M059J (cell line): ENCODE measurements at regions not wholly inside any gene's neighbourhood (a gene's known extent, or its start where the extent isn't known, plus 50 kb on each side); places are given as distances from the start of the nearest gene placed in this dataset.
A peak's percentile ranks its signal among the peaks of the same experiment; 100 is the strongest.

Experiments
- DNase-seq: peaks from one replicate; pipeline ENCODE4 v3.0.0-alpha.2; 2012; ENCODE audit warnings: low read depth

DNA sequence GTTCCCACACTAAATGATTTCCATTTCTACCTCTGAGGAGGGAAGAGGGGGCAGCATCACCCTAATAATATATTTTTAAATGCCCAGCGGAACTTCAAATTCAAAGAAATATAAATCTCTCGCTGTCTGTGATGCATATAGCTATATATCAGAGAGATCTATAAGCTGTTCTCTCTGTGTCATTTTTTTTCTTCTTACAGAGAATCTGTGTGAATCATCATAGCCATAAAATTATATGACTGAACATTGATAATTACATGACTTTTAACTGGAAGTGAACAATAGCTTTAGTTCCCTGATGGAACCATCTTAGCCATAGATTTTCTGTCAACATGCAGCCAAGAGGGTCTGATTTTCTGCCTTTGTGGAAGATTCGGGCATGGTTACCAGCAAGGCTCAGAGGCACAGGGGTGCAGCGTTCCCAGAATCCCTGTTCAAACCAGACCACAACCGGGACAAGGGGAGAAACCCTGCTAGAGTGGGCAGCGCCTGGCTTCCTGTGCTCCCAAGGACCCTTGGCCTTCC lies 93.7 kb upstream of the OSMR start:
- DNase-seq = no peak

GRCh38 chr5:38752622-38753021 lies 93.2 kb upstream of the OSMR start:
- no peak for DNase-seq

GRCh38 chr5:38753141-38753540 lies 92.7 kb upstream of the OSMR start:
- no peak for DNase-seq

DNA sequence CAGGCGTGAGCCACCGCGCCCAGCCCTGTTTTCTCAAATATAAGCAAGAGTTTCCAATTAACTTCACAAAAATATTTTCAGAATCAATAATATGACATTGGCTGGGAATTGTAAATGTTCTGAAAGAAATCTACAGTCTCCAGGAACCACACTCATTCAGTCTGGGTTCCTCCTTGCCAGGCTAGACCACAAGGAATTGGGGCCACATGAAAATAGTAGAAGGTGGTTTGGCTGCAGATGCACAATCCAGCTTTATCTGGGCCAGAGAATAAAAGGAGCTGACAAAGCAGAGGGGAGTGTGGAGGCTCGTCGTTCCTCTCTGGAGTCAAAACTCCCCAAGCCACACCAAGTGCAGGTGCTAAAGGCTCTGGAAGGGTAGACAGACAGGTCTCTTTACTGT lies 92.0 kb upstream of the OSMR start:
- no peak for DNase-seq

DNA sequence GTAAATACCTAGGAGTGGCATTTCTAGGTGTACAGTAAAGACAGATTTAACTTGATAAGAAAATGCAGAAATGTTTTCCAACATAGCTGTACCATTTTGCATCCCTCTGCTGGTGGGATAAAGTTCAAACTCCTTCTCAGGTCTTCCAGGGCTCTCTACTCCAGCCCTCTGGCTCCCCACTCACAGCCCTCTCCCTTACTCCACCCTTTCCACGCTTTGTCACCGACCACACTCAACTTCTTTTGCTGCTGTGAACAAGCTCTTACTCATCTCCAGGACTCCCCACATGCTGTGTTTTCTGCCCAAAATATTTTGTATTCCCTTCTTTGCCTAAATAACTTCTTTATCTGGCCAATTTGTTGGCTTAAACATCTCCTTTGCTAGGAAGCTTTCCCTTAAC lies 90.6 kb upstream of the OSMR start:
- DNase-seq = peak; percentile 73

DNA sequence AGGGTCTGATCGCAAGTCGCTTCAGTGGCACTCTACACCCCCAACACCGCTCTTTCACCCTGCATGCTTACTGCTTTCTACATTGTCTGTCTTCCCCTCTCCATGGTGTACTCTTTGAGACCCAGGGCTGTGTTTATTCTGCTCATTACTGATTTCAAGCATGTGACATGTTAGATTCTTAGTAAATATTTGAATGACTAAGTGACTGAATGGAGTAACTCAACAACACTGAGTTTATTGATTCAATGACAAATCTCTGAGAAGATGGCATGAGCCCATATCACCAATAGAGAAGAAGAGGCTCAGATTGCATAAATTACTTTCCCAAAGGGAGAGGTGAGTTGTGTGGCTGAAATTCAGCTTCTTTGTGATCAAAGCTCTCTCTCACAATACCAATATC lies 89.7 kb upstream of the OSMR start:
- DNase-seq = peak; percentile 17

DNA sequence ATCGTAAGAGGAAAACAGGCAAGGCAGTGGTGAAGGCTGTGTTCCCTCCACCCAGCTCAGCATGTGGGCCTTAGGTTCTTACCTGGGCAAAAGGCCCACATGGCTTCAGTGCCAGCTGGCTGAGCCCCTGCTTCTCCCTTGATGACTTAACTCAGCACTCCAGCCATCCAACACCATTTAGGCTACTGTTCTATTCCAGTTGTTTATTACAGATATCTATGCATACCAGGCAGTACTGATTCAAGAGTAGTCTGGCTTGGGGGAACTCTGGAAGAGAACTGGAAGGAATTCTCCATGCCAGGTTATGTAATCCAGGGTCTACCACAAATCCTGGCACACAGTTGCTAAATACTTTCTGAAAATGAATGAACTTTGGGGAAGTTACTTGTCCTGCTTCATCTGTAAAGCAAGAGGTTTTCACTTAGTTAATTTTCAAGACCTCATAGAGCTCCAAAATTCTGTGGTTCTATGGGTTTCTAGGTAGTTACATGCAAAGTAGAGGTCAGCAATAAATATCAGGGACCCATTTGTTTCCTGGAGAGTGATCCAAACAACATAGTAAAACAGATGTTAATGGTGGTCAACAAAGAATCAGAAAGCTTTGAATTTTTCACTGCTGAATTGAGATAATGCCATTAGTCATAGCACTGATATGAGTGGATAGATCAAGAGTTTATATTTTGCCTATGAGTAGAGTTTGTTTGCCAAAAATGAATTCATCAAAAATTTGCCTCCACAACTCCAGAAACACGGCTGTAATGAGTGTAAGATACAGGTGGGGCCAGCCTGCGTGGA lies 88.2 kb upstream of the OSMR start:
- DNase-seq = no peak

DNA sequence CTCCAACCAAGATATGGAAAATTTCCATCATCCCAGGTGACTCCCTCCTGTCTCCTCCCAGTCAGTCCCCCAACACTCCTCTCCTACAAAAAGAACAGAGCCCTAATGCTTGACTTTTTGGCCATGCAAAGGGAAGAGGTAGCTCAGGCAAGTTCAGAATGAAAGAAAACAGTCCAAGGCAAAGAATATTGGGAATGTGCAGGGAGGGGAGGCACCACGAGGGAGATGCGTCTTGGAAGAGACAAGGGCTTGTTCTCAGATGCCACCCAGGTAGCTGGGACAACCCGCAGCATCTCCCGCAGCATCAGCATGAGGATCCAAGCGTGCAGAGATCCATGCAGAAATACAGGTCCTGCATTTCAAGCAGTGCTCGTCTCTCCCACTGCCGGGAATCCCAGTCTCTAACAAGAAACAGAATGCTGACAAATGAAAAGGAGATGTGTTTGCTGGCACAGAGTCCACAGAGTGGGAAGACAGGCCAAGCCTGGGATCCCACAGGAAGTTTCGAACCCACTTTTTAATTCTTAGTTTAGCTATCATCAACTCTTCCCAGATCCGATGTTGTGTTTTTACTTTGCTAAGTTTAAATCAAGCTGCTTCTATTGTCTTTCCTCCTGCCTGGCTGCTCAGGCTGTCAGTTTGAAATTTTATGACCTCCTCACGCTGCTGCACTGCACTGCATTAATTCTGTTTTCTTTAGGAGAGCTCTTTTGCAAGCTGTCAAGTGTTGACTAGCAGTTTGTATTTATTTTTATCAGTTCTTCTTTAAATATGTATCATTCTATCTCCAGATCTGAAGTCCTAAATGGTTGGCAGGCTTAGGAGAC lies 86.8 kb upstream of the OSMR start:
- DNase-seq = no peak

GRCh38 chr5:38764937-38765391 lies 80.8 kb upstream of the OSMR start:
- DNase-seq = peak; percentile 82

- DNase-seq = peak; percentile 89
These were observed 80.4 kb upstream of the OSMR start for GRCh38 chr5:38765399-38765861.

DNA sequence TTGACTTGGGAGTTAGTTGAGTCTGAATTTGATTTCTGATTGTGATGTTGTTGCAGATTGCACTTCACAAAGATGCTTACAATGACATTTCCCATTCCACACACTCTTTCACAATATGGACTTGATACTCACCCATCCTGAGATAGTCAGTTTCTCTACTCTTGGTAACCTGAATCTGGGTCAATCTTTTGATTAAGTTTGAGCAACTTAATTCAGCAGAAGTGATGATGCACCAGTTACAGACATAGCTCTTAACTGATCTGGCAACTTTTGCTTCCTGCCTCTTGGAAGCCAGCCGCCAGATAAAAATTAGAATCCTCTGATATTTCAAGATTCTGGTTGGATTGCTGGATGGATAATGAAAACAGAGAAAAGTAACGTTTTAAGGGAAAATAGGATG lies 79.7 kb upstream of the OSMR start:
- no peak for DNase-seq

DNA sequence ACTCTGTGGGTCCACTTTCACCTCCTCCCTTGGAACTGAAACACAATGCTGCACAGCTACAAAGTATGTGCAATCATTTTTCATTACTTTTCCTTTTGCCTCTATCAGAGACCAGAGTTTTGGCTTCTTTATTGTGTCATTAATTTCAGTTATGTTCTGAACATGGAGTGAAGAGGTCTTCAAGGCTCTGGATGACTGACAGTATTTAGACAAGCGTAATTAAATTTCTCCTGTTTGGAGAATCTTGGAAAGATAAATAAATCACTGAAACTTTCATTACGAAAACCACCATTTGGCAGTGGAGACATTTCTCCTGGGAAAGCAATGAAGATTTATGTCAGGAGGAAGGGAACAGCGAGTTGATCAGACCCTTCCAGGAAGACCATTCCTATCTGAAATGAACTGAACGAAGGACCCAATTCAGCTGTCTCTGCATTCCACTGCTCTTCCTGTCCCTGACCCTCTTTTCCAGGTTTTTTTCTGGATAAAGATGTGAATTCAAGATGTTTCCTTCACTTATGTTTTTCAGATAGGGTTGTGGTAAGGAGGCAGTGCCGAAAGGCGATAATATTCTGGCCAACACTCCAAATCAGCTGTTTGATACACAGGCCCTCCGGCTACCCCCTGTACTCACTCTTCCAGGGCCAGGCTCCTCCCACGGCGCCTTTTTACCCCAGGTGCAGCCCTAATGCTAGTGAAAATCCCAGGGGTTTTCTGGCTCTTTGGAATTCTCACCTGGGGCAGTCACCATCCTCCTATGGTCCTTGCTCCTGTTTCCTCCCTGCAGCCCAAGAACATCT lies 77.2 kb upstream of the OSMR start:
- no peak for DNase-seq

DNA sequence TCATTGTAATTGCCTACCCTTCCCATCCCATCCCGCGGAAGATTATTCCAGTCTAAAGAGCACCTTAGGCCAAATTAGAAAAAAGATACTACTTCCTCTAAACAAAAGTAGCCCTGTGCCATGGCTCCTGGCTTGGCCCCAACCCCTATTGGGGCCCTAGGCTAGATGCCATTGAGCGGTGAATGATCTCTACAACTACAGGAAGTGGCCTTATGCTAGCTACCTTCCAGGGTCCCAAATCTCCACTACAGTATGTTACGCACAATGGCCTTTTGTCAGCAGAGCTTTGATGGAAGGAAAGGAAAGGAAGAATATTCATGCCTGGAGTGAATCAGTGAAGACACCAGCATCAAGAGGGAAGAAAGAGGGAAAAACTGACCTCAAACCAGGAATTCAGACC lies 73.3 kb upstream of the OSMR start:
- DNase-seq = no peak

DNA sequence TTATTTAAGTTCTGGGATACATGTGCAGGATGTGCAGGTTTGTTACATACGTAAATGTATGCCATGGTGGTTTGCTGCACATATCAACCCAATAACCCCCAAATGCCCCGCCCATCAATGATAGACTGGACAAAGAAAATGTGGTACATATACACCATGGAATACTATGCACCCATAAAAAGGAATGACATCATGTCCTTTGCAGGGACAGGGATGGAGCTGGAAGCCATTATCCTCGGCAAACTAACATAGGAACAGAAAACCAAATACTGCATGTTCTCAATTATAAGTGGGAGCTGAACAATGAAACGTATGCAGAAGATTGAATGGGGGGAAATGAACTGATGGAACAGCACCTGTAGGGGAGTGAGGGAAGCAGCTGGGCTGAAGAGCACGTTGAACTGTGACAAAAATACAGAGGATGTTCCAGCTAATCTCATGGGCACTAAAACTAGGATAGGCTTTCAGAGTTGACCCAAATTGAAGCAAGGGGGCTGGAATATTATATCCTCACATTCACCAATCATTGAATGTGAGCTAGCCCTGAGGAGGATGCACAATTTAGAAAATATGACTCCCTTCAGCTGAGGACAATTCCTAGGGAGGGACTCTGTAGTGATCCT lies 70.5 kb upstream of the OSMR start:
- no peak for DNase-seq

- no peak for DNase-seq
These were observed 69.5 kb upstream of the OSMR start for GRCh38 chr5:38776149-38776896.

- no peak for DNase-seq
These were observed 68.7 kb upstream of the OSMR start for GRCh38 chr5:38777111-38777510.

- DNase-seq = no peak
These were observed 65.5 kb upstream of the OSMR start for GRCh38 chr5:38780316-38780715.

DNA sequence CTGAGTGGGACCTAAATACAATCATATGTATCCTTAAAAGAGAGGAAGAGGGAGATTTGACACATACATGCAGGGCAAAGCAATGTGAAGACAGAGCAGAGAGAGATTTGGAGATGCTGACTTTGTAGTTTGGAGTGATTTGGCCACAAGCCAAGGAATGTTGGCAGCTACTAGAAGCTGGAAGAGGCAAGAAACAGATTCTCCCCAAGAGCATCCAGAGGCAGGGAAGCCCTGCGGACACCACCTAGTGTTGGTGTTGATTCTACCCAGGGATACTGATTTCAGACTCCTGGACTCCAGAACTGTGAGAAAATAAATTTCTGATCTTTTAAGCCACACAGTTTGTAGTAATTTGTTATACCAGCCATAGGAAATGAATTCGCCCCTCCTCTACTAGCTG lies 64.9 kb upstream of the OSMR start:
- DNase-seq = peak; percentile 81

- peak; percentile 32 for DNase-seq
These were observed 63.5 kb upstream of the OSMR start for GRCh38 chr5:38782180-38782835.

DNA sequence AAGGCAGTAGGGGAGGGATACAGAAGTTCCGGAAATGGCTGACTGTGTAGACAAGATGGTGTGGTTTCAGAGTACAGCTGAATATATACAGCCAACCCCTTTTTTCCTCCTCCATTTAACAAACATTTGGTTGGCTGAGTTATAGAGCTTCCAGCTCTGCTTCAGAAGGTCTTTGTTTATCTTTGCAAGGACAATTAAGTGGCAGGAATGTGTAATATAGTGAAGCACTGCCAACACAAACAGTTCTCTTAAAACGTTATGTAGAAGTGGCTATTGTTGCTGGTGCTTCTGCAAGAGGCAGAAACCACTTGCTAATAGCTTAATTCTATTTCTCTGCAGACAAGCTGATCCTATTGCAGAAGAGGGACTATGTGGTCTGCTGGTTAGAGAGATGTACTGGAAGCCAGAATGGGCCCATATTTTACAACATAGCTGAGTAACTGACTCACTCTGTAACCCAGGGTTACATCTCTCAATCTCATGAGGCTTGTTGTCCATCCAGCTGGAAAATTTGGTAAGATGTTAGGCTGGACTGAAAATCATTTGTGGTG lies 62.7 kb upstream of the OSMR start:
- DNase-seq = peak; percentile 99
